GM12873 (cell line): ENCODE measurements at regions not wholly inside any gene's neighbourhood (a gene's known extent, or its start where the extent isn't known, plus 50 kb on each side); places are given as distances from the start of the nearest gene placed in this dataset.

Experiments
- CTCF ChIP-seq: IDR thresholded peaks from 2 replicates; pipeline ENCODE4 v1.5.1; 2012; ENCODE audit warnings: low read depth, mild to moderate bottlenecking, moderate library complexity, low read length, control low read depth; ENCODE audit not compliant: insufficient read depth; ENCODE audit errors: missing control alignments

GRCh38 chr4:147117431-147117830 lies 171.8 kb upstream of the TTC29 start:
- no peak for TF ChIP-seq CTCF

GRCh38 chr4:147118528-147118927 lies 172.9 kb upstream of the TTC29 start:
- TF ChIP-seq CTCF, result no peak

GRCh38 chr4:147122685-147123084 lies 177.0 kb upstream of the TTC29 start:
- TF ChIP-seq CTCF, result no peak

- no peak for TF ChIP-seq CTCF
Measured at GRCh38 chr4:147123146-147123545, 177.5 kb upstream of the TTC29 start.

GRCh38 chr4:147128787-147129186 lies 183.1 kb upstream of the TTC29 start:
- TF ChIP-seq CTCF, result no peak

- TF ChIP-seq CTCF, result no peak
Measured at GRCh38 chr4:147129687-147130086, 184.0 kb upstream of the TTC29 start.

- no peak for TF ChIP-seq CTCF
Measured at GRCh38 chr4:147134536-147135210, 189.0 kb upstream of the TTC29 start.

GRCh38 chr4:147136310-147136709 lies 190.6 kb upstream of the TTC29 start:
- TF ChIP-seq CTCF, result no peak
